HG02884 (cell line): ENCODE measurements at regions not wholly inside any gene's neighbourhood (a gene's known extent, or its start where the extent isn't known, plus 50 kb on each side); places are given as distances from the start of the nearest gene placed in this dataset.
"Not testable (repeated sequence)": the region's sequence is repeated elsewhere in the genome, so short reads cannot be mapped to it uniquely, and the experiment has no call there.

ENCODE experiments used
- ATAC-seq: cut with Tn5 transposase; IDR thresholded peaks from one replicate; pipeline ENCODE4 v1.9.1; 2021; ENCODE audit warnings: mild to moderate bottlenecking, moderate library complexity; ENCODE audit not compliant: unreplicated experiment

DNA sequence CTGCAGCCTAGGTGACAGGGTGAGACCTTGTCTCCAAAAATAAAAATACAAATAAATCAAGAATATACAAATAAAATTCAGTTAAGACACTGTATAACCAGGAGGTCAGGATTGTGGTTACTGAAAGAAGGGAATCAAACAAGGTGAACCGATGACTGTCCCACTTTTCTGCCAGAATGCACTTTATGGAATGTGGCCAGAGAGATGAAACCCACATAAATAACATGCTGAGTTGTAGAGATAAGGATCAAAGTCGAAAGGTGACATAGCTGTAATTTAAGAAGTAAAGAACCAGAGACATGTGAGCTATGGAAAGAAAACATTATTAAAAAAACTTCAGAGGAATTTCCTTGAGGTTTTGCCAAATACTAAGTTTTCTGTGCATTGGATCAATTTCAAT, 1098.2 kb upstream of the USP15 start:
- ATAC-seq: no peak

DNA sequence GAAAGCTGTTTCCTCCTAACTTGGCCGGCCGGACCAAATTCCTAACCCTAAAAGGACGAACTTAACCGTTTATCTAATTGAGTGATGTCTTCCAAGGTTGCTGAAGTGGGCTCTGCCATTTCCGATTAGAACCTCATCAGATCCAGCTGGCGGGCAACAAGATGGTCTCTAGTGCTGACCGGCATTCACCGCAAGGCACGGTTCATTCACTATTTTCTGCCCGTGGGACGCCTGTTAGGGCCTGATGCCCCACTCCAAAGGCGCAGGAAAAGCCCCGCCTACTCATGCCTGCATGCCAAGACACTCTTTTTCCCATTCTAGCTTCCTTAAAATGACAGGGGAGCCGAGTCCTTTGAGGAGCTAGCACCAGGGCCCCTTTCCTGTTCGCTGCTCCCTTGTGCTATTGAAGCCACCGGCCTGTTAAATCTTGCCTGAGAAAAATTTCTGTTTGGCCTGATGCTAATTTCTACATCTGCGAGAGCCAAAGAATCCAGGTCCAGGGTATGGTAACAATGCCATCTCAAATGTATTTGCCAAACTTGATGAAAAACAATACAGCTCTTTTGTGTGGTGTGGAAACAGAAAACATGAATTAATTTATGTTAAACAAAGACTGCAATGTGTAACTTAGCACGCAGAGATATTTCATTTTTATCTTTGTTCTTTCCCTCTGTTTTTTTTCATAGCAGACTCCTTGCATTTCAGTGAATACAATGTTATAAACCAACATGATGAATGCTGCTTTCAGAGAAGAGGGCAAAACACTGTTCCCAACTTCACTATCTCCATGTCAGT, 1071.2 kb upstream of the USP15 start:
- ATAC-seq: no peak

DNA sequence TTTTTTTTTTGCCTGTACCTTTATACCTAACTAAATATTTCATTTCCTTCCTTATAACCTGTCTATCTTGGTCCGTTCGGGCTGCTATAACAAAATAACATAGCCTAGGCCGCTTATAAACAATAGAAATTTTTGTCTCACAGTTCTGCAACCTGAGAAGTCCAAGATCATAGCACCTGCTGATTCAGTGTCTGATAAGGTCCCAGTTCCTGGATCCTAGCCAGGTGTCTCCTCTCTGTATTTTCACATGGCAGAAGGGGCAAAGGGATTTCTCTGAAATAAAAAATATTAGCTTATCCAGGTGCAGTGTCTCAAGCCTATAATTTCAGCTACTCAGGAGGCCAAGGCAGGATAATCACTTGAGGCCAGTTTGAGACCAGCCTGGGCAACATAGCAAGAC, 1046.6 kb upstream of the USP15 start:
- no peak for ATAC-seq

- no peak for ATAC-seq
These were observed 1039.9 kb upstream of the USP15 start for GRCh38 chr12:61220337-61220736.

DNA sequence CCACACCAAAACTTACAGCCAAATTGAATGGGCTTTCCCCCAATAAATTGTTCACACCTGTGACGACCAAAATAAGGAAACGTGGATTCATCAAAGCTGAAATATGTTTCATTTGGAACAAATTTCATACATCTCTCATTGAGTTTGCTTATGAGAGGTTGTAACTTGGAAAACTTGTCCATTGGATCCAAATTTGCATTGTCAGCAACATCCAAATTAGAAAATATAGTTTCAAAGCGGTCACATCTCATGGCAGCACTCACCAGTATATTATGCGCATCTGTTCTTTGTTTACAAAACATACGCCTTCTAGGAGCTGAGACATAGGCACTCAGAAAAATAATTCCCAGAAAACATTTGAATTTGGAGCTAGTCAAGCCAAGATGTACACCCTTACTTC, 1028.2 kb upstream of the USP15 start:
- no peak for ATAC-seq

DNA sequence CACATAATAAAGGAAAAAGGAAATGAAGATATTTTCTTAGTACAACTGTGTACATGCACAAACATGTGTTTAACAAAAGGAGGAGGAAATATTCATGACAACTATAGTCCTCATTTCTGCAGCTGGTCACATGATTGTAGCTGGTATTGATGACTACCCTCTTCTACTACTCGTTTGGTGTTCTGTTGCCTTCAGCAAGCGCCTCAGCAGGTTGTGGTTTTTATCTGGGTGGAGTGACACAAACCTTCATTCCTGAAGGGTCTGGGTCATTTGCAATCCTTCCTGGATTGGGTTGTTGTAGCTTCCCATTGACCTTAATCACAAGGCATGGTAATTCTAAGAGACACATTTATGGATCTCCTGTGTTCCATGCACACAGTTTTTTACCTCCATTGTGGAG, 1009.9 kb upstream of the USP15 start:
- ATAC-seq: no peak

DNA sequence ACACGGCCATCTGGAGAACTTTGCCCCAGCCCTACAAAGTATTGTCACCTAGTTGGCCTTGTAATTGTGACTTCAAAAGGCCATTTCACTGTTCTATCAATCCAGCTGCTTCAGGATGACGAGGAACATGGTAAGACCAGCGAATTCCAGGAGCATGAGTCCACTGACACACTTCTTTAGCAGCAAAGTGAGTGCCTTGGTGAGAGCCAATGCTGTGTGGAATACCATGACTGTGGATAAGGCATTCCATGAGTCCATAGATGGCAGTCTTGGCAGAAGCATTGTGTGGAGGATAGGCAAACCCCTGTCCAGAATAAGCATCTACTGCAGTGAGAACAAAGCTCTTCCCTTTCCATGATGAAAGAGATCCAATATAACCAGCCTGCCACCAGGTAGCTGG, 1009.1 kb upstream of the USP15 start:
- no peak for ATAC-seq

GRCh38 chr12:61254225-61254624, 1006.0 kb upstream of the USP15 start:
- ATAC-seq: no peak

- not testable (repeated sequence) for ATAC-seq
These were observed 995.9 kb upstream of the USP15 start for GRCh38 chr12:61264294-61264693.

DNA sequence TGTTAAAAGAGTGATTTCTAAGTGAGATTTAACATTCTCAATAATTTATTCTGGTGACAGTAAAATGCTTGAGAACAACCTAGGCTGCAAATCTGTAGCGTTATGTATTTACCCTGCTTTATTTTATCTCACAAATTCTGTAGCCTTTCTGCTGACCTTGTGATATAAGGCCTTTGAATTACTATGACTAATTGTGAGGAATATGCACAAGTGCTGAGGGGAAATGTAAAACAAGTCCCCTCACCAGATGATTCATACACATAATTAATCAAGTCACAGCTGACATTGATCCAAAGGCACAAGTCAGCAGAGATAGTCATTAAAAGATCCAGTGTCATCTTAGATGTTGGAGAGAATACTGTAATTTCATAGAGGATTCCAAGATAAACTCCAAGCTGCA, 992.7 kb upstream of the USP15 start:
- ATAC-seq: no peak

GRCh38 chr12:61272441-61272840, 987.8 kb upstream of the USP15 start:
- ATAC-seq: no peak

- ATAC-seq: no peak
These were observed 977.2 kb upstream of the USP15 start for GRCh38 chr12:61282790-61283575.

DNA sequence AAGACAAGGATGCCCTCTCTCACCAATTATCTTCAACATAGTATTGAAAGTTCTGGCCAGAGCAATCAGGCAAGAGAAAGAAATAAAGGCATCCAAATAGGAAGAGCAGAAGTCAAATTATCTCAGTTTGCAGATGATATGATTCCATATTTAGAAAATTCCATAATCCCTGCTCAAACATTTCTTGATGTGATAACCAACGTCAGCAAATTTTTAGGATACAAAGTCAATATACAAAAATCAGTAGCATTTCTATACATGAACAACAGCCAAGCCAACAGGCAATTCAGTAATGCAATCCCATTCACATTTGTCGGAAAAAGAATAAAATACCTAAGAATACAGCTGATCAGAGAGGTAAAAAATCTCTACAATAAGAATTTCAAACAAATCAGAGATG, 969.7 kb upstream of the USP15 start:
- no peak for ATAC-seq

- ATAC-seq: no peak
These were observed 968.6 kb upstream of the USP15 start for GRCh38 chr12:61291647-61292046.

- not testable (repeated sequence) for ATAC-seq
These were observed 966.2 kb upstream of the USP15 start for GRCh38 chr12:61294011-61294410.

DNA sequence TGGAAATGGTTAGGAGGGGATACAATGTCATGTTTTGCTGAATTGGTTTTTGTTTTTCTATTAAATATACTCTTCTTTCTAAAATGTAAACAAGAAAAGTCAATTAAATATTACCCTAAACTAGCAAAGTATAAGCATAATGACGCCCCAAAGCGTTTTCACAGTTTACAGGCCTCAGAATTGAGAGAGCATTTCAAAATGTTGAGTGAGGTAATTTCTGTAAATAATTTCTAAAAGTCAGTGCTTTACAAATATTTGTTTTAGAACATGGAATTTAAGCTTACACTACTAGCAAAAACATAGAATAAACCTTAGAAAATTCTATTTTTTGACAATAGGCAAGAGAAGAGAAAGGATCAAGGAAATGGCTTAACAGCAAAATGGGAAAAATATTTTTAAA, 958.4 kb upstream of the USP15 start:
- no peak for ATAC-seq

DNA sequence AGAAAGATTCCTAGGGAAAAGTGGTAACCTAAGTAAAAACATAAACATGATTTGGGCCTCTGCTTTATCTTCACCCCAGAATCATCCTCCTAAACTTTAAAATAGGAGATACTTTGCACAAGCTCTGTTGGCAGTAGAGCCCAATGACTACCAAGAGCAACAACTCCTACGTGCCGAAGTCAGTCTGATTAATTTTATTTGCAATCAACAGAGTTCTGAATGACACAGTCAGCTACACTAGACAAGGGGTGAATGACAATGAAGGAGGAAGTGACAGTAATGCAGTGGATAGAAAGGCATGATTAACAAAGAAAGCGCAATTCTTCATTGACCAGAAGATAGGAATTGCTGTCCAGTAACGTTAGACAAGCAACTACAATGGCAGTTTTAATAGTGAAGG, 957.9 kb upstream of the USP15 start:
- no peak for ATAC-seq

- no peak for ATAC-seq
These were observed 952.0 kb upstream of the USP15 start for GRCh38 chr12:61308220-61308619.

DNA sequence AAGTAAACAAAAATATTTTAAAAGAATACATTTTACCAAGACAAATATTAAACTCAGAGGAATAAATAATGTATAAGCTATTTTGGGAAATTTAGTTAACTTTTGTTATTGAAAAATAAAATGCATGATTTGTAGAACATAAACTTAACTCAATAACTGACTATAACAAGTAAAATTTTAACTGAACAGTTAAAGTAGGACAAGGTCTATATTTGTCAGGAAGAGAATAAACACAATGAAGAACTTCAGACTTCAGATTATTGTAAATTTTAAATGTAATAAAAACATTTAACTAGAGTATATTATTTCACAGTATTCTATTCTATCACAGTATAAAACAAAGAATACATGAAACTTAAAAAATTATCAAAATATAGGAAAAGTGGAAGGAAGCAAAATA, 948.8 kb upstream of the USP15 start:
- ATAC-seq: no peak

- no peak for ATAC-seq
These were observed 911.3 kb upstream of the USP15 start for GRCh38 chr12:61348871-61349270.

GRCh38 chr12:61355105-61355504, 905.1 kb upstream of the USP15 start:
- no peak for ATAC-seq

DNA sequence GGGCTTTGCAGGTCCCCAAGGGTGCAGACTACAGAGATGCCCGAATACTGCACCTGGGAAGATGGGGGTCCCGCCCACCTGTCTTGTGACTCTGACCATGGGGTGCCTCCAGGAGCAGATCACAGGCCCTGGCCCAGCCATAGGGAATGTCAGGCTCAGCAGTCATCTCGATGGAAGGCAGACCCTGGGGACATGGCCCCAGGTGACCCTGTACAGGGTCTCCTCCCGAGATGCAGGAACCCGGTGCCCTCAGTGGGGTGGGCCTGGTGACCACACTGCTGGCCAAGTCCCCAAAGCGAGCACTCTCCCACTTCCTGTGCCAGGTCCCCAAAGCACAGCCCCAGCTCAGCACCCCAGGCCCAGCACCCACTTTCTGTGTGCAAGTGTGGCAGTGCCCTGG, 903.7 kb upstream of the USP15 start:
- ATAC-seq: no peak
